HT1080 (cell line): ENCODE measurements at regions not wholly inside any gene's neighbourhood (a gene's known extent, or its start where the extent isn't known, plus 50 kb on each side); places are given as distances from the start of the nearest gene placed in this dataset.
"Not testable (repeated sequence)": the region's sequence is repeated elsewhere in the genome, so short reads cannot be mapped to it uniquely, and the experiment has no call there.

Experiments used
- DNase-seq: peaks from one replicate; pipeline ENCODE4 v3.0.0-alpha.2; 2015; ENCODE audit warnings: low read depth

DNA sequence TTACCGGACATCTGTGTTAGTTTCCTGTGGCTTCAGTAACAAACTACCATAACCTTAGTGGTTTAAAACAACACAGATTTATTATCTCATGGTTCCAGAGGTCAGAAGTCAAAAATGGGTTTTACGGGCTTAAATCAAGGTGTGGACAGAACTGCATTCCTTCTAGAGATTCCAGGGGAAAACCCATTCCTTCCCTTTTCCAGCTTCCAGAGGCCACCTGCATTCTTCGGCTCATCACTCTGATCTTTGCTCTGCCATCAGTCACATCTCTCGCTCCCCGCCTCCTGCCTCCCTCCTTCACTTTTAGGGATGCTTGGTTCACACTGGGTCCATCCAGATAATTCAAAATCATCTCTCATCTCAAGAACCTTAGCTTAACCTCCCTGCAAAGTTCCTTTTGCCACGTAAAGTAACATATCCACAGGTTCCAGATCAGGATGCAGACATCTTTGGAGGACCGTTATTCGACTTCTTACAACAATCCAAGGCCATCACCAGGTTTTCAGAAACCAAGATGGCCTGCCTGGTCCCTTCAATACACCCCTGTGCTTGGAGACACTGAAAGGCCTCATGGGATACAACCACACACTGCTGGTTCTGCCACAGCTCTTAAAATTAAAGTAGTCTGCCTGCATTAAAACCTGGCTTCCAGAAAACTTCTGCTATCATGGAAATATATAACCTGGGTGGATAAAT is 225.9 kb upstream of the MYO3A start:
- no peak for DNase-seq

DNA sequence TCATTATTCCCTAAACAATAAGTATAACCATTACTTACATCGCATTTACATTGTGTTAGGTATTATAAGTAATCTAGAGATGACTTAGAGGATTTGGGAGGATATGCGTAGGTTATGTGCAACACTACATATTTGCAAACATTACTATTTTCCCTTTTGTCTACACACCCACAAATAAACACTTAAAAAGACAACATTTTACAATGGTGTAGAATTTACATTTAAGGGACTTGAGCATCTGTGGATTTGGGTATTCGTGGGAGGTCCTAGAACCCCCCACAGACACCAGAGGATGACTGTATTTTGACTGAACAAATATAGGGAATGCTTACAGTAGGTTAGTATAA is 220.2 kb upstream of the MYO3A start:
- DNase-seq, result no peak

GRCh38 chr10:25724241-25724640 is 209.8 kb upstream of the MYO3A start:
- no peak for DNase-seq

GRCh38 chr10:25725917-25726716 is 207.9 kb upstream of the MYO3A start:
- DNase-seq, result peak; percentile 55

DNA sequence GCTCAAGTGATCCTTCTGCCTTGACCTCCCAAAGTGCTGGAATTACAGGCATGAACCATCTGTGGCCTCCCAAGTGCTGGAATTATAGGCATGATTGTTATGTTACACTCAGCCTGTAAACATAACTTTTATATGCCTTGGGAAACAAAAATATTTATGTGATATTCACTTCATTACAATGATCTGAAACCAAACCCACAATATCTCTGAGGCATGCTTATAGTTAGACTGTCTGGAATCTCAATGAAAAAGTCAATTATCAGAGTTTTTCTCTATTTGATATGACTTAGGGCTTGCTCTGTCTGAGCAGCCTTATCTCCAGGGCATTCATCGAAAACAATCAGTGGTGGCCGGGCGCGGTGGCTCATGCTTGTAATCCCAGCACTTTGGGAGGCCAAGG is 195.3 kb upstream of the MYO3A start:
- DNase-seq, result no peak

DNA sequence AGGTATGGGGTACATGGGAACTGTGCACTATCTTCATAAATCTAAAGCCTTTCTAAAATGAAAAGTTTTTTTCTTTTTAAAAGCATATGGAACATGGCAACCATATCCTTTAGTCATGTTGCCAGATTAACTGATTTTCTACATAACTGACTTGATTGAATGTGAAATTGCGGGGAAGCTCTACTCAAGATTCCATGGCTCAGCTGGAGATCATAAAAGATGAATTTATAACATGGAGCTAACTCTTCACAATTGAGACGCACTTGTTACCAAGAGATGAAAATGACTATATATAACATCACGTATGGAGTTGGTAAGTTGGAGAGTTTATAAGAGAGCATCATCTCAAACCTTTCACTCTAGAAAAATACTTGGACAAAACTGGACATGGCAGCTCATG is 190.2 kb upstream of the MYO3A start:
- no peak for DNase-seq

- DNase-seq, result no peak
Measured at GRCh38 chr10:25744574-25744973, 189.5 kb upstream of the MYO3A start.

GRCh38 chr10:25745976-25746375 is 188.1 kb upstream of the MYO3A start:
- no peak for DNase-seq

DNA sequence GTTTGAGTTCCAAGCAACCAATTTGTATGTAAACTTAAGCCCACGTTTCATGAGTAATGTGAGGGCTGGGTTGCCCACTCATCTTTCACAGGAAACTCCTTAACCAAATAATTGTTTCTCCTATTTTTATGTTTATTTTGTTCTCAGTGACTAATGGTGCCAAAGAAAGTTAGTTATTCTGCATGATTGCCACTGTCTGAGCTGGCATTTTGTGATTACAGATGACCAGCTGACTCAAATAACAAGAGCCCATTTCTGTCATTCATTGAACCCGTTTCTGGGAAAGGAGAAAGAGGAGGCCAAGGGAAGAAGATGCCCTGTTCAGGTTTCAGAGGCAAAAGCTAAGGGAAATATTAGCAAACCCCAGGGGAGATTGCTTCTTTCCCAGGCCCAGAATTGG is 186.9 kb upstream of the MYO3A start:
- peak; percentile 17 for DNase-seq

DNA sequence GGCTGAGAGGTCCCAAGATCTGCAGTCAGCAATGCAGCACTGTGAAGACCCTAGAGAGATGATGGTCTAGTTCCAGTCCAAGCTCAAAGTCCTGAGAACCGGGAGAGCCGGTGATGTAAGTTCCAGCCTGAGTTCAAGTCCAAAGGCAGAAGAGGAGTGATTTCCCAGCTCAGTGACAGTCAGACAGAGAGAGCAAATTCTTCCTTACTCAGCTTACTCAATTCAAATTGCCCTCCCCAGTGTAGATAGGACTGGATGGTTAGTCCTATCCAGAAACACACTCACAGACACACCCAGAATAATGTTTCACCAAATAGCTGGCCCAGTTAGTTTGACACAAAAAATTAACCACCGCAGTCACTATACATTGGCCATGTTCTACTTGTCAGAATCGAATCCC is 185.5 kb upstream of the MYO3A start:
- no peak for DNase-seq

- DNase-seq, result no peak
Measured at GRCh38 chr10:25753776-25754175, 180.3 kb upstream of the MYO3A start.

DNA sequence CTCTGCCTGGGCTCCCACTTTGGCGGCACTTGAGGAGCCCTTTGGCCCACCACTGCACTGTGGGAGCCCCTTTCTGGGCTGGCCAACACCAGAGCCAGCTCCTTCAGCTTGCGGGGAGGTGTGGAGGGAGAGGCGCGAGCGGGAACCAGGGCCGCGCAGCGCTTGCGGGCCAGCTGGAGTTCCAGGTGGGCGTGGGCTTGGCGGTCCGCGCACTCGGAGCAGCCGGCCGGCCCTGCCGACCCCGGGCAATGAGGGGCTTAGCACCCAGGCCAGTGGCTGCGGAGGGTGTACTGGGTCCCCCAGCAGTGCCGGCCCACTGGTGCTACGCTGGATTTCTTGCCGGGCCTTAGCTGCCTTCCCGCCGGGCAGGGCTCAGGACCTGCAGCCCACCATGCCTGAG is 178.2 kb upstream of the MYO3A start:
- DNase-seq, result not testable (repeated sequence)

- no peak for DNase-seq
Measured at GRCh38 chr10:25756784-25757183, 177.2 kb upstream of the MYO3A start.

DNA sequence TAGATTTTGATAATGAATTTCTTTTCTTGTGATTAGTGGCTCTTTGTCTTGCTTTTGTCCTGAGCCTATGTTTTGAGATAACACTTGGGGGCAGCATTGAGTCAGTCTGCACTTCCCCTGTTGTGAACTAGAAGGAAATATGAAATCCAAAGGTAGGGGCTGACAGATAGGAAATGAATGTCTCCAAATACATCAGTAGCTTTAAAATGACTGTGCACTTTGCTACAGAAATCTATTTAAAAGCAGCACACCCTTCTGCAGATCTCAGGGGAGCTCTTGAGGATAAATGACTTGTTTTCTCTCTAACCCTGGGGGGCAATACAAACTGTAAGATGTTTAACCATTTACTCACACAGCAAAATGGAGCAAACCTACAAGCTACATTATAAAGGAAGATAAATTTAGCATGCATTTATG is 176.0 kb upstream of the MYO3A start:
- peak; percentile 24 for DNase-seq

DNA sequence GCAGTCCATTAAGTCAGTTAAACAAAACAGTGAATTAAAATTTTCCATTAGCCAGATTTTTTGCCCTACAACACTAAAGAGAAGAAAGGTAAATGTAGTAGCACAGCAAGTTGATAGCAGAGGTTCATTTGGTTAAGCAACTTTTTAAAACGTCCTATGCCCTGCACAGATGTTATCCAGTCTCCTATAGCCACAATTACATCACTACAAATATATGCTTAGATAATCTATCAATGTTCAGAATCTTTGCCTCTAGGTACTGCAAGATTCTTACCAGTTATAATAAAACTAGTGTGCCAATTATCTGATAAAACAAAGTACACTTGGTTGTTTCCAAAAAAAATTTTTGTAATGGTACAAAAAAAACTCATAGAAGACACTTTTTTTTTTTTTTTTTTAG is 175.5 kb upstream of the MYO3A start:
- no peak for DNase-seq

GRCh38 chr10:25761937-25762336 is 172.1 kb upstream of the MYO3A start:
- DNase-seq, result no peak

GRCh38 chr10:25766213-25766612 is 167.8 kb upstream of the MYO3A start:
- DNase-seq, result no peak

DNA sequence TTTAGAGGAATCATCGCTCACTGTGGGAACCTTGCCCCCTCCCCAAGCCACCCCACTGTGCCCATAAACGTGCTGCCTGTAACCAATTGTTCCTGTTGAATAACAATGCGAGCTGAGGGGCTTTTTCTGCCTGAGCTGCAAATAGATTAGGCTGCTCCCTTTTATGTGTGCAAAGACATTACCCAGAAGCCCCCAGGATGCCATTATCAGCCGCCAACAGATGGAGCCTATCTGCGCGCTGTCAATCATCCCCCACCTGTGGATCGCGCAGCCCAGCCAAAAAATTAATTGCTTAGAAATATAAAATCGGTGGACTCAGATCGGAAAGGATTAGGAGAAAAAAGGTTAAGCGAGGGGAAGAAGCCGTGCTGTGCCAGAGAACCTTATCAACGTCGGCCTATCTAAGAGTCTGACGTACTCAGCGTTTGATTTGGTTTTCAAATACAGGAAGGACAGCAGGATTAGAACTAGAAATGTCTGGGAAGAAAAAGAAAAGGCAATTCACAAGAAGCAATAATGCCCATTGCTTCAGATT is 167.3 kb upstream of the MYO3A start:
- no peak for DNase-seq

DNA sequence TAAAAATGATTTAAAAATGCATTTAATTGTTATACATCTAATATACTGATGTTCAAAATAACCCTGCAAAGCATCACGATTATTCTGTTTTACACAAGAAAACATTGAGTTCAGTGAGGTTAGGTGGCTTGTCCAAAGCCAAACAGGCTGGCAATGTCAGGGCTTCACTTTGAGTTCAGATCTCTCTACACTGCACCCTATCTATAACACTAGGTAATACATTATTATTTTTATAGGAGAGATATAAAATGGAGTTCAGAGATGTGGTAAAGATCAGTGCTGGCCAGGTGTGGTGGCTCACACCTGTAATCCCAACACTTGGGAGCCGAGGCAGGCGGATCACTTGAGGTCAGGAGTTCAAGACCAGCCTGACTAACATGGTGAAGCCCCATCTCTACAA is 165.9 kb upstream of the MYO3A start:
- DNase-seq, result no peak

DNA sequence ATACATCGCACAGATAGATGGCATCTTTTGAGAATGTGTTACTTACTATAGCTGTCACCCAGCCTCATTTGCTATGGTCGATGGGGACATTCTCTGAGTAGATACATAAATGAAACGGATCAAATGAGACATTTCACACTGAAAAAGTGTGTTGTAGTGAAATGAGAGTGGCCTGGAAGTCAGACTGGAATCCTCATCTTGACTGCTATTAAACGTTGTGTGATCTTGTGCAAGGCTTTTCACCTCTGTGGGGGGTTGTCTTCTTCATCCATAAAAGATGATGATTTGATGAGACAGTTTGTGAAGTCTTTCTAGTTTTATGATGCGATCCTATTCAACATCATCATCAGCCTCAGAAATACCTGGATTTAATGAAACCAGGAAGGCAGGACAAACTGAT is 155.4 kb upstream of the MYO3A start:
- DNase-seq, result no peak

GRCh38 chr10:25786161-25786560 is 147.9 kb upstream of the MYO3A start:
- DNase-seq, result no peak

- no peak for DNase-seq
Measured at GRCh38 chr10:25786899-25787298, 147.1 kb upstream of the MYO3A start.

DNA sequence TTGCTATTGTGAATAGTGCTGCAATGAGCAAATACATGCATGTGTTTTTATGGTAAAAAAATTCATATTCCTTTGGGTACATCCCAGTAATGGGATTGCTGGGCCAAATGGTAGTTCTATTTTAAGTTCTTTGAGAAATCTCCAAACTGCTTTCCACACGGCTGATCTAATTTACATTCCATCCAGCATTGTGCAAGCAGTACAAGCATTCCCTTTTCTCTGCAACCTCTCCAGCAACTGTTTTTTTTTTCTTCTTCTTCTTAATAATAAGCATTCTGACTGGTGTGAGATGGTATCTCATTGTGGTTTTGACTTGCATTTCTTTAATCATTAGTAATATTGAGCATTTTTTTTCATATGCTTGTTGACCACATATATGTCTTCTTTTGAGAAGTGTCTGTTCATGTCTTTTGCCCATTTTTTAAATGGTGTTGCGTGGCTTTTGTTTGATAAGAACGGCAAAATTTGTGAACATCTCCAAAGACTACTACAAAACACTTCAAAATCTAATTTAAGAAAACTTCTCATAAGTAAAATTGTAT is 136.1 kb upstream of the MYO3A start:
- DNase-seq, result no peak
